SK-MEL-5 (cell line): ENCODE measurements at regions not wholly inside any gene's neighbourhood (a gene's known extent, or its start where the extent isn't known, plus 50 kb on each side); places are given as distances from the start of the nearest gene placed in this dataset.
A peak's percentile ranks its signal among the peaks of the same experiment; 100 is the strongest.

Source experiments
- DNase-seq: peaks from one replicate; pipeline ENCODE4 v3.0.0-alpha.2; 2016; ENCODE audit warnings: low read depth, low spot score
- in situ Hi-C: cut with HindIII; loops from 2 replicates; pipeline ENCODE4 v1.10.0; 2016; ENCODE audit warnings: low sequenced_read_pairs, high pct_unique_total_duplicates, low pct_unique_long_range_greater_than_20kb

DNA sequence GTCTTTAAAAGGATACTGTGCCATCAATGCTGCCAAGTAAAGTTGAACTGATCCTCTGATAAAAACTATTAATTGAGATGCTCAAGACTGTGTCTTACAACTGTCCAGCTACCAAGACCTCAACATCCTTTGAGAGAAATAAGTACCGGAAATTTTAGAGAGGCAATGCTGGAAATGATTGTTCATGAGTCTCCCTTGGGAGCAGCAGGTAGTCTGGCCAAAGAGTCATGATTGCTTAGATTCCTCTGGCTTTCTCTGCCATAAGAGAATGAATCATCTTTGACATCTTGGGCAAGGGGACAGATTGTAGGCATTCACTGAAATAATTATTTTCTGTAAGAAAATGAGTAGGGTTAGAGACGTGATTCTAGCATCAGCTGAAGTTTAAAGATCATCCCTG is 466.6 kb upstream of the DAB2 start:
- DNase-seq = no peak

DNA sequence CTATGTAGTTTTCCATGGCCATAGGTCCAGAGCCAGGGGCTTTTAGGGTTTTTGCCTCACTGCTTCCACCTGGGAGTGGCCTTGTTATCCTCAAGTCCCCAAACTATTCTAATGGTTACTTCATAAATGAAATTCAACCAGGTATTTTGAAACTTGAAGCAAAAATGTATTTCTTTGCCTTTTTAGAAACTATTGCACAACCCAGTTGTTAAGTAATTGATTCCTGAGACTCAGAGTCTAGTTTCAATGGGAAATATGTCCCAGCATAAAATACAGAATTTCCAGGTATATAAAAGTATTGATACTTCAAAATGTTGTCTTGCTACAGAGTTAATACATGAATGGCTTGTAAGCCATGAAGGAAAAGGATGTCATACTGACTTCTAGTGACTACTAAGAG is 456.2 kb upstream of the DAB2 start:
- DNase-seq = no peak
- in situ Hi-C loops = no loop called here

More for the DNA sequence above, 466.6 kb upstream of the DAB2 start:
- in situ Hi-C loops = no loop called here

DNA sequence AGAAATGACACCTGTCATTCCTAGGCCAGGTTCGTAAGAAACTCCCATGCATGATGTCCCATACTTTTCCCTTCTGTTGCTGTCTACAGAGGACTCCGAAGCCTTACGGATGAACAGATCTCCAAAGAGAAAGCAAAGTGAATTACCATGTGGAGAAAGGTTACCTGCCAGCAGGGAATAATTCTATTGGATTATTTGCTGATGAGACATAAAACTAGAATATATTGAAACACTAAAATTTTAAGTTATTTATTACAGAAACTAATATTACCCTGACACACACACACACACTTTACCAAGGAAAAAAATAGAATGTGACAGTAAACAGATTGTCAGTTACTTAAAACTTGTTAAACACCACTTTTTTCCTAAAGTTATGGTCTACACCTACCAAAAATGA is 452.7 kb upstream of the DAB2 start:
- no peak for DNase-seq
- in situ Hi-C loops = no loop called here

- no peak for DNase-seq
- in situ Hi-C loops = no loop called here
Measured at GRCh38 chr5:39876146-39876545, 451.4 kb upstream of the DAB2 start.

GRCh38 chr5:39870137-39870536 is 445.4 kb upstream of the DAB2 start:
- in situ Hi-C loops = no loop called here
- no peak for DNase-seq

DNA sequence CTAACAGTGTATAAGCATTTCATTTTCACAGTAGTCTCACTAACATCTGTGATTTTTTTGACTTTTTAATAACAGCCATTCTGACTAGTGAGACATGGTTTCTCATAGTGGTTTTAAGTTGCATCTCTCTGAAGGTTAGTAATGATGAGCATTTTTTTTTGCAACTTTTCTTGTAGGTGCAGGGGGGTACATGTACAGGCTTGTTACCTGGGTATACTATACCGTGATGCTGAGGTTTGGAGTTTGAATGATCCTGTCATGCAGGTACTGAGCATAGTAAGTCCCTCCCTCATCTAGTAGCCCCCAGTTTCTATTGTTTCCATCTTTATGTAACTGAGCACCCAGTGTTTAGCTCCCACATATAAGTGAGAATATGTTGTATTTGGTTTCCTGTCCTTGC is 444.6 kb upstream of the DAB2 start:
- in situ Hi-C loops = no loop called here
- no peak for DNase-seq

DNA sequence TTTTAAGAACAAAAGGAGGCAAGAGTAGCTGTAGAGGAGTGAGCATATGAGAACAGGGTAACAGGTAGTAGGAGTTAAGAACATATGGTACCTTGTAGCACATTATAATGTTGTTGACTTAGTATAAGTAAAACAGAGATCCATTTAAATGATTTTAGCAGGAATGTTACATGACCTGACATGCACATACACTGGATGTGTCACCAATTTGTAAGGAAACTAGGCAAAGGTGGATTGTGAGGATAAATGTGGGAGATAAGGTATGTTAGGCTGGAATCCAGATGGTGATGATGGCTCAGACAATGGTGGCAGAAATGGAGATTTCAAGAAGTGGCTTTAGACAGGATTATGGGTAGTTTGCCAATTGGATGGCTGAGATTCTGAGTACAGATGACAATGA is 443.1 kb upstream of the DAB2 start:
- no peak for DNase-seq
- in situ Hi-C loops = no loop called here

DNA sequence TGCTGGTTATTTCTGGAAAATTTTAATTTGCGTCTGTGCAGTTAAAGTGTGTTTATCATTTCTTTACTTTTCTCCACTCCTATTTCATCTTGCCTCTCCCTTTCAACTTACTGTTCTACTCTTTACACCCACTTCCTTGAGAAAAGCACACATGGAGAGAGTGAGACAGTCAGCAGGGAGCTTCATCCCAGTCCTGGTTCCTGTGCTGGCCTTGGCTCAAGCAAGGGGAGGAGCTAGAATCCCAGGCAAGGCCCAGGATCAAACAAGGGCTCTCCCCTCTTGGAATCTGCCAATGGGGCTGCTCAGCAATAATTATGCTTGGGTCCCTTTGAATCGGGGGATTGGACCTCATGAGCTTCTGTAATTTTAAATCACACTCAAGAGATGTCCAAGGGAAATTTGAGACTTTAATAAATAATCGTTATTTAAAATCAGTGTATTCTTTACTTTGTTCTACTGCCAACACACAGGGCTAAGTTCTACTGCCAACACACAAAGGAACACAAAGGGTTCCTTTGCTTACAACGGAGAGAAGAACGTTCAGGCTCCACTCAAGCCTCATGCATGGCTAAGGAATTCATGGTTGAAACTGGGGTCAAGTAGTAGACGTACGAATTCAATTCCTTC is 439.3 kb upstream of the DAB2 start:
- peak; percentile 8 for DNase-seq
- in situ Hi-C loops = no loop called here

DNA sequence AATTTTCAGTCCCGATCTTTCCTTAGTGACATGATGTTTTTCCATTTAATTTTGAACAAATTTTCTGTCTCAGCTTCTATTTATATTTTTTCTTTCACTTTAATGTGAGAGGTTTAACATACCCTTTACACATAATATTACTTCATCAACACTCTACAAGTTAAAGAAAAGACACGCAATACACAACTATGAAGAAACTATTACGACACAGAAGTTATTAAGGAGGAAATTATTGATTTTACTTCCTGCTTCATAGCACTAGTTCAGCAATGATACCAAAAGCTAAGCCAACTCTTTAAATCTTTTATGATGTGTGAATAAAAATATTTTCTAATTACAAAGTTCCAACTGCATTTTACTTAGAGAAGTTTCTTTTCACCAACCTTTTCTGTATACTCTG is 432.3 kb upstream of the DAB2 start:
- in situ Hi-C loops = no loop called here
- no peak for DNase-seq

DNA sequence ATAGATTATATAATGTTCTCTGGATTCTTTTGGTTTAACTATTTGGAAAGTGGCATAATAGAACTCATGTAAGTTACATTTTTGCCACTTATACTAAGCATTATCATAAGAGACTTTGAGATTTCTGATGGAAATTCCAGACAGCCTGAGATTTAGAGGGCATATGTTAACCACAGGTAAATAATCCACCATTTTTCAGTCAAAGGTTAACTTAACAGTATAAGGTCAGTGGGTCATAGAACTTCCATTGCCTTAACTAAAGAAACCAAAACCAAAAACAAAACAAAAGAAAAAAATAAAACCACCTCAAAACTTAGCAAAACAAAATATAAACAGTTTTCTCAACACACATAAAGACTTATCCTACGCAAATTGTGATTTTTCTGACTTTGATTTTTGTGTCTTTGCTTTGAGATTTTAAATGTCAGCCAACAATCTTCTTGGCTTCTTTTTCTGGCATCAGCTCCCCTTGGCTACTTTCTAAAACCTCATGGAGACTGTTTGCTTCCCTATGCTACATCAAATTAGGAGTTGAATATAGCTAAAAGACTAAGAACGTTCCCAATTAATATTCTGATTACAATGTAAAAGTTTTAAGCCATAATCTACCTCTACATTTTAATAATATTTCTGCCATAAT is 430.1 kb upstream of the DAB2 start:
- in situ Hi-C loops = no loop called here

GRCh38 chr5:39850291-39850690 is 425.5 kb upstream of the DAB2 start:
- DNase-seq = no peak
- in situ Hi-C loops = no loop called here

More for the DNA sequence above, 430.1 kb upstream of the DAB2 start:
- DNase-seq = no peak

GRCh38 chr5:39846144-39846543 is 421.4 kb upstream of the DAB2 start:
- DNase-seq = no peak
- in situ Hi-C loops = no loop called here

- in situ Hi-C loops = no loop called here
- no peak for DNase-seq
Measured at GRCh38 chr5:39843767-39844166, 419.0 kb upstream of the DAB2 start.

GRCh38 chr5:39835371-39835770 is 410.6 kb upstream of the DAB2 start:
- in situ Hi-C loops = no loop called here
- no peak for DNase-seq

- in situ Hi-C loops = no loop called here
Measured at GRCh38 chr5:39829441-39829840, 404.7 kb upstream of the DAB2 start.

GRCh38 chr5:39826051-39826450 is 401.3 kb upstream of the DAB2 start:
- in situ Hi-C loops = no loop called here
- DNase-seq = no peak

More at GRCh38 chr5:39829441-39829840, 404.7 kb upstream of the DAB2 start:
- DNase-seq = no peak

DNA sequence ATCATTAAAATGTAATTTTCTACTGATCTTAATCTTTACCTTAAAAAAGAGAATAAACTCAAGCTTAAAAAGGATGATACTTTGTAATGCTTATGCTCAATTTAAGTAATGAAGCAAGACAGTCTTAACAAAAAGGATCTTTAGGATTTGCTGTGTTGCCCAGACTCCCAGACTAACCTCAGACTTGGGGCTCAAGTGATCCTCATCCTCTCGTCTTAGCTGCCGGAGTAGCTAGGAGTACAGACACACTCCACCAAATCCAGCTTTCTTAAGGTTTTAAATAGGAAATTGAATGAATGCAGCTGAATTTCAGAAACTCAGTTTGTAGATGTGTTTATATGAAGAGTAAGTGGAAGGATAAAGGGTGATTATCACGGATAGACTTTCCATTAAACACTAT is 400.5 kb upstream of the DAB2 start:
- in situ Hi-C loops = no loop called here
- no peak for DNase-seq

DNA sequence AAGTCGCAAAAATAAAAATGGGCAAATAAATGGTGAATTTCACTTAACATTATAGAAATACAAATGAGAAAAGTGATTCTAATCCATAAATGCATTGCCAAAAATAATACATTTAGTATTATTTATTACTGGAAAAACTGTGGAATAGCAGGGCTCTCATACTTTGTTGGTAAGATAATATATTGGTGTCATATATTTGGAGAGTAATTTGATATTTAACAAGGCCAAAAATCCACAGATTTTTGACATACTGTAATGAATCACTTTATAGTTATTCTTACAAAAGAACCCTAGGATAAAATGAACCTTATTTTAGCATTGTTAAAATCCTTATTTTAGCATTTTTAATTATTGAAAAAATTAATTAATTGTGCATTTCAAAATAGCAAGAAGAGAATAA is 397.2 kb upstream of the DAB2 start:
- no peak for DNase-seq
- in situ Hi-C loops = no loop called here

- in situ Hi-C loops = no loop called here
- no peak for DNase-seq
Measured at GRCh38 chr5:39816866-39817265, 392.1 kb upstream of the DAB2 start.
